Midbrain (tissue), 1 donor: ENCODE measurements at regions not wholly inside any gene's neighbourhood (a gene's known extent, or its start where the extent isn't known, plus 50 kb on each side); places are given as distances from the start of the nearest gene placed in this dataset.

Experiments
- DNase-seq: peaks from one replicate; lab custom pipeline; 2025; lab: John Stamatoyannopoulos, UW

DNA sequence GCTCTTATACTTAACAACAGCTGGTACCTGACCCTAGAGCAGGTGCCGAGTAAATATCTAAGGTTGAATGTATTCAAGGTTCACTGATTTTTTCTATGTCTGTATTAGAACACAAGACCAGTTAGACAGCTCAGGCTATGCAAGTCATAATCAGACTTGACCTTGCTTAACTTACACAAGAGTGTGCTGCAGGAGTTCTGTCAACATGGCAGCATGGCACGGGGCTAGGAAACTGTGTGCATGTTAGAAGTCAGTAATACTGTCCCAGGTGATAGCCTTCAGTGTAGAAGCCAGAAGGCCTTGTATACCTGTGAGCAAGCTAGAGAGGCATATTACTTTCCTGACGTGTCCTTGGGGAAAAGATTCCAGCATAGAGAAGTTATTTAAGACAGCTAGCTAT, 253.1 kb downstream of the FAT3 start:
- no peak for DNase-seq

GRCh38 chr11:92480499-92480898, 255.9 kb downstream of the FAT3 start:
- no peak for DNase-seq

DNA sequence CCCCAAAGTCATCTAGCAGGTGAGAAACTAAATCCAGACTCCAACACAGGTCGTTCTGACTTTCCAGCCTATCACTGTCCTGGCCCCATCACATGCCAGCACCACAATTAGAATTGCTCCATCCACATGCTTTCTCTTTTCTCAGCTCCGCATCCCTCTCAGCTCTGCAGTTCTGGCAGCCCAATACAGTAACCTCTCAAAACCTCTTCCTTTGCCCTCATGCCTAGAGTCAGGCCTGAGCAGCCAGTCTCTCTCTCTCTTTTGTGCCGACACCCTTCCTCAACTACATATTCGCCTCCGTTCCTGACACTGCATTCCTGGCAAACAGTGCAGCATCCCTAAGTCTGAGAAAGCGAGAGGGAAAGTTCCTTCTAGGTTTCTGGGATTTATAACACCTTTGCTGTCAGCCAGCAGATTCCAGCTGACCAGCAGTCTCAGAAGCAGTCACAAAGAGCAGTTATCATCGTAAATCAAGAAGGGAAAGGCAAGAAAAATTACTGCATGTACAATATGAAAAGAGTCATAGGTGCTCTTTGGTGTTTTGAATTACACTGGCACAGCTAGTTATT, 258.0 kb downstream of the FAT3 start:
- DNase-seq = no peak

DNA sequence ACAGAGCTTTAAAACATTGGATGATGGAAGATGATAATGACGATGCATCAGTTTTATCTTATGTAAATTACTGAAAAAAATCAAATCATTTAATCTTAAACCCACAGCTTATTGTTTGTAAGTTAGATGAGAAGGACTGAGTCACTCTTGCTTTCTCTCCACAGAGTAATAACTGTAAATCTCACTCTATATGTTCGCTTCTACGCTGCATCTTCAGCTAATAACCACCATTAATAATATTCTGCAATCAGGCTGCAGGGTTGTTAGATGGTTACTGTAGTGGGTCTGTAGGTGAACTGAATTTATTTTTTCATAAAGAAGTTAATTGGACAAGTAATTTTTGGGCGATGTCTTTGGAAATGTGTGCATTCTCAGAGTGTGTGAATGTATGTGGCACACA, 260.0 kb downstream of the FAT3 start:
- no peak for DNase-seq

GRCh38 chr11:92489826-92490399, 265.3 kb downstream of the FAT3 start:
- DNase-seq = no peak

GRCh38 chr11:92492372-92492771, 267.8 kb downstream of the FAT3 start:
- no peak for DNase-seq

DNA sequence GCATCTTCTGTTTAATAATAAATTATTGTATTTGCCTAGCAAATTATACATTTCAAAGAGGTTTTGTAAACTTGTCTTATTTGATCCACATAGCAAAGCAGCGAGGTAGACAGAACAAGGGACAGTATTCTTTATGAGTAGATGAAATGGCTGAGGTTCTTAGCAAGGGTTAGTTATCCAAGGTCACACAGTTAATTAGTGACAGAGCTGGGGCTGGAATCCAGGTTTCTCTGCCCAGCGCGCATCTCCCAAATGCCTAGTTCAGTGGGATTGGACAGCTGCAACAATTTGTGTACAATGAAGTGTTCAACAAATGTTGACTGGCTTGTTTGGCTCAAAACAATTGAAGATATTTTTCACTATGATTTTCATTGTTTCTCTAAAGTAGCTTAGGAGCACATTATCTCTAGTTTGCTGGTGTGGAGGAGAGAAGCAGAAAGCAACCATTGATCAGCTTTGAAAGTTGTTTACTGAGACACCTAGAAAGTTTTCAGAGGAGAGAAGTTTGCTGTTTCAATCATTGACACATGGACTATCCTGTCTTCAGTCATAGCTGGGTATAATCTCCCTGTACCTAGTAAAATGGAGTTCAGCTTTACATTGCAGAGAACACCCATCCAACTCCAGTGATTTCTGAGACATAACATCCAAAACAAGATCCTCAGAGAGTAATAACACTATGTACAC, 270.6 kb downstream of the FAT3 start:
- no peak for DNase-seq

GRCh38 chr11:92500453-92500852, 275.8 kb downstream of the FAT3 start:
- DNase-seq = no peak

- DNase-seq = no peak
These were observed 276.6 kb downstream of the FAT3 start for GRCh38 chr11:92501066-92501739.

- no peak for DNase-seq
These were observed 279.4 kb downstream of the FAT3 start for GRCh38 chr11:92504004-92504403.

DNA sequence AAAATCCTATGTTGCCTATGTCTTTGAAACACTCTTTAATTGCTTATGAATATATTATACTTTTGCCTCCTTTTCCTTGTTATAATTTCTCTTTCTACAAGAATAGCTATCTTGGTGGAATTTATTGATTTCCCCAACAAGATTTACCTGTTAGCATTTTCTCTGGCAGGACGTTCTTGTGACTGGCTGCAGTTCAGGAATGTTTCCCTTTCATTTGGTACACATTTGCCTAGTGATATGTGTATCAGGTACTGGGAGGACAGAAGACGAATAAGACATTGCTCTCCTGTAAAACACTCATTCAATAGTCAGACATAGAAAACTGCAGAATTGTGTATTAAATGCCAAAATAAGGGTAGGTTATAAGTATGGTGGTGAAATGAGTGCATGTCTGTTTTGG, 279.9 kb downstream of the FAT3 start:
- no peak for DNase-seq

- no peak for DNase-seq
These were observed 281.1 kb downstream of the FAT3 start for GRCh38 chr11:92505689-92506088.

DNA sequence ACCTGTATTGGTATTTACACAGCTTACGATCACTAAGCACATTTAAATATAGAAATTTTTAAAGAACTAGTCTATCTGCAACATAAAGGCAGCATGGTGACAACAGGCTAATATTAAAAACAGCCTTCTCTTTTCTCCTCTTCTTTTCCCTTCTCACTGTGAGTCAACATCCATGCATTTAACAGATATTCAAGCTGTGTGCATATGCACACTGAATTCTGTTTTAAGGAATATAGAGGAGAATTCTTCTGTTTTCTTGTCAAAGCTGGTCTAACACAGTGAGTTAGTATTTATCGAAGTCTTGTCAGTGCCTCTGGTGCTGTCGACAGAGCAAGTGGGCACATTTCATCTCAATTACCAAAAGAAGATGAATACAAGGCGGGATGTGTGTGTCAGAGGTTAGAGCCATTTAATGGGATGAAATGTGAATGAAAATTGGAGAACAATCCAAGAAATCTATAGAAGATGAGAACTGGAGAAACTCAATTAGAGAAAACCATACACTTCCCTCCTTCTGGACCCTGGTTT, 282.3 kb downstream of the FAT3 start:
- DNase-seq = no peak

DNA sequence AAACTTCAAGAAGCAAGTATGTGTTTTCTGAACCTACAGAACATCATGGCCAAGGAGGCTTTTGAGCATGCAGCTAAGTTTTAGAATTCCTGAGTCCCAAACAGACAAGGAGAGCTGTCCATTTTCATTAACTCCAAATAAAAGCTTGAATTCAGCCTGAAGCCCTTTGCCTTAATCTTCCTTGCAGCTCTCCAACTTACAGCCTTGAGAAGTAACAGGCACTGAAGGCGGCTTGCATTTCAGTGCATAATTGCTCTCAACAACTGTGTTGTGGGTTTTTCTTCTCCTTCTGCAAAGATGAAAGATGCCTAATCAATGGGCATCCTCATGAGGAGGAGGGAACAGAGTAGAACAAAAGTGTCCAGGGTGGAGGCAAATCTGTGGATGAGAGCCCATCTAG, 286.0 kb downstream of the FAT3 start:
- DNase-seq = no peak

GRCh38 chr11:92511522-92512203, 287.0 kb downstream of the FAT3 start:
- no peak for DNase-seq

DNA sequence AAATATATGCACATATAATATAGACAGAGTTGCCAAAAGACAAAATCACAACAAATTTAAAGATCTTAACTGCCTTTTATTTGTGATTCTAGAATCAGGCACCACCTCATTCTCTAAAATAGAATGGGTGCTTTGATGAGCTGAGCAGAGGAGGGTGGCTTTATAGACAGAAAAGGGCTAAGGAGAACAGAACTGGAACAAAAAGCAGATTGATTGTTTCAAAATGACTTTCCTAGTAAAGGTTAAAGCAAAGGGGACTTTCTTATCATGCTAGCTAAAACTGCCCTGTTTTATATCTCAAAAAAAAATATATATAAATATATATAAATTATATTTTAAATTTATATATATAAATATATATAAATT, 287.6 kb downstream of the FAT3 start:
- DNase-seq = no peak

DNA sequence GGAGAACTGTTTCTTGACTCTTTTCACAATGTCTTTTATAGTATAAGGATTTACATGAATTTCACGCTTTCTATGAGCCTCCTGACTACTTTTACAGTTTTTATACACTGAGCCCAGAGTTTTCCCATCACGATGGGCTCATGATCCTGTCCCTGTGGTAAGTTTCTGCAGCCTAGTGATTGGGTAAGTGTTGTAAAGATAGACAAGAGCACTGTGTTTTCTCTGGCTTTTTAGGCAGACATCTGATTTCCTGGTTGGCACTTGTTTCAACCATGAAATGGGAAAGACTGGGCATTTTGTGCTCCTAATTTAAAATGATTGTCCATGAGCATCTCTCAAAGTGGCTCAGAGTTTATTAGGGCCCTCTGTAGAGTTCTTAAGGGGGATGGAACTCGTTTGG, 299.0 kb downstream of the FAT3 start:
- DNase-seq = no peak

DNA sequence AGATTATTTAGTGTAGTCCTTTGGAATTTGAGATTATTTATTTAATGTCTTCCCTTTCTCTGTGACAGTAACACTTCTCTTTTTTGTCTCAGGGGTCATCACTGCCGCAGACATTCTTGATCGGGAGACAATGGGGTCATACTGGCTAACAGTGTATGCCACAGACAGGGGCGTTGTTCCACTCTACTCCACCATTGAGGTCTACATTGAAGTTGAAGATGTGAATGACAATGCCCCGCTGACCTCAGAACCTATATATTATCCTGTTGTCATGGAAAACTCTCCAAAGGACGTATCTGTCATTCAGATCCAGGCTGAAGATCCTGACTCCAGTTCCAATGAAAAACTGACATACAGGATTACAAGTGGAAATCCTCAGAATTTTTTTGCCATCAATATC, 299.9 kb downstream of the FAT3 start:
- DNase-seq = no peak

GRCh38 chr11:92527467-92527866, 302.8 kb downstream of the FAT3 start:
- no peak for DNase-seq

DNA sequence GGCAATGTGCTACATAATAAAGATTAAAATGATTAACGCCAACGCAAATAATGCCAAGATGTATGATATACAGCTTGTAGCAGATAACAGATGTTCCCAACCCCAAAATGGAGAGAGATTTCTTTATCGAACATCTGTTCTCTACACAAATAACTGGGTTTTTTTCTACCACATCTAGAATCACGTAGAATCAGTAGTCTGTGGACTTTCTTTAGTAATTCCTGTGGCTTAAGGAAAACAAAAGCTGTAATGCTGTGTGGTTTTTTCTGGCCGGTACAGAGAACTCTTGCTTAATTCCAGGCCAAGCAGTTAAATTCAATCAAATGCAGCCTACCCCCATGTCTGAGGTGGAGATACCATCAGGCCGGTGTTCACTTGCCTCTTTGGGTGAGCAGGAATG, 303.4 kb downstream of the FAT3 start:
- no peak for DNase-seq

DNA sequence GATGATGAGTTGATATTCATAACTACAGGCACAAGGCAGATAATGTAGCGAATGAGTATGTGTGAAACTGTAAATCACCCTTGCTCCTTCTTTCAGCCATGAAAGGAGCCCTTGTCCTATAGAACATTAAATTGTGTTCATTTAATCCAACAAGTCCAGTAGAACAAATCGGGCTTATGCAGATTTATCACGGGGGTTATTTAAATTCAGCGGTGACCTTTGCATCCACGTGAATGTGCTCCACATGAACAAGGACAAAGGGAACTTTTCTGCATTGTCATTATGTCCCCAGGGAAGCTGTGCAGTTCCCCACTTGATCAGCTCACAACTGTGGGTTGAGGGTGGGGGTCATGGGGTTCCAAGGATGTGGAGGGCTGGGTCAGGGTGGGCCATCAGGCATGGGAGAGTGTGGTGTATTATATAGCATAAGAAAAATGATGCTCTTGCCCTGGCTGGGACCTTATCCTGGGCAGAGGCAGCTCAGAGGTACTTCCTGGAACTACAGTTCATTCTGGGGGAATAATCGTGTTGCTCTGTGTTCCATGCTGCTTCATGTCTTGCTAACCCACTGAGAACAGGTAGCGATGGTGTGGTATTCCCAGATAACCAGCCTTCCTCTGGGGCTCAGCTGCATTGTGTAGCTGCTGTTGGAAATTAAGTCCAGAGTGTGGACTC, 306.6 kb downstream of the FAT3 start:
- no peak for DNase-seq
